GM12878 (cell line): ENCODE measurements at regions not wholly inside any gene's neighbourhood (a gene's known extent, or its start where the extent isn't known, plus 50 kb on each side); places are given as distances from the start of the nearest gene placed in this dataset.

ENCODE experiments used
- ATAC-seq: fragments of 200-7000 bp; cut with Tn5 transposase; 3 replicates; pipeline ENCODE4 v1.9.1; 2020; ENCODE audit warnings: mild to moderate bottlenecking, moderate library complexity
- BruUV-seq: library from RNA; stranded (reverse); fragments of 400-500 nt; replicated peaks from 2 replicates; lab custom pipeline; 2021; lab: Mats Ljungman, UMichigan
- CTCF ChIA-PET: fragments of 300-600 bp; sonication (Branson Sonifier 250); formaldehyde crosslinking; extraction: SDS; loops from one replicate; lab custom pipeline; 2021; ENCODE audit warnings: inconsistent platforms; lab: Yijun Ruan, JAX
- POLR2A ChIA-PET: fragments of 350-600 bp; formaldehyde crosslinking; extraction: SDS; loops from one replicate; lab custom pipeline; 2021; ENCODE audit warnings: inconsistent platforms; lab: Charles Lee
- RAD21 ChIA-PET: fragments of 300-600 bp; sonication (Branson Sonifier 250); formaldehyde crosslinking; loops from one replicate; lab custom pipeline; 2023; ENCODE audit warnings: antibody characterized with exemption; ENCODE audit not compliant: unreplicated experiment; lab: Charles Lee
- SMC1A ChIA-PET: fragments of 300-600 bp; sonication (Branson Sonifier 250); formaldehyde crosslinking; loops from one replicate; lab custom pipeline; 2023; ENCODE audit not compliant: unreplicated experiment, uncharacterized antibody; lab: Charles Lee
- DNase-seq: peaks from one replicate; pipeline ENCODE4 v3.0.0-alpha.2; 2011; ENCODE audit warnings: low read depth, low spot score
- FAIRE-seq: peaks from 3 replicates; lab custom pipeline; 2011; peaks lifted over from hg19 to GRCh38; lab: Jason Lieb, UNC
- H2AFZ ChIP-seq: 2 replicates; pipeline ENCODE4 v1.6.0; 2011; ENCODE audit warnings: low read depth, low read length, control low read depth; ENCODE audit not compliant: control insufficient read depth
- H3K27ac ChIP-seq: 2 replicates; pipeline ENCODE4 v1.5.1; 2011; ENCODE audit warnings: control low read depth; ENCODE audit not compliant: control insufficient read depth, insufficient read depth
- H3K27me3 ChIP-seq, 2 experiments: replicated peaks in 1 of 2; 2 replicates each; pipeline versions ENCODE4 v1.6.0 to v1.6.1; 2011; ENCODE audit warnings: low read length in 1 of 2; ENCODE audit not compliant: control insufficient read depth in 2 of 2, insufficient read depth in 2 of 2
- H3K36me3 ChIP-seq, 2 experiments: 2 replicates each; pipeline ENCODE4 v1.5.1; 2011; ENCODE audit warnings: low read length in 1 of 2; ENCODE audit not compliant: control insufficient read depth in 2 of 2, insufficient read depth in 2 of 2
- H3K4me1 ChIP-seq: 2 replicates; pipeline ENCODE4 v1.6.1; 2011; ENCODE audit warnings: mild to moderate bottlenecking, low read length, moderate library complexity, mixed read lengths; ENCODE audit not compliant: control insufficient read depth, insufficient read depth
- H3K4me2 ChIP-seq: 2 replicates; pipeline ENCODE4 v1.6.0; 2011; ENCODE audit warnings: control low read depth; ENCODE audit not compliant: control insufficient read depth, insufficient read depth
- H3K4me3 ChIP-seq: fragments of 200-600 bp; sonication (generic); 2 replicates; pipeline ENCODE4 v1.5.1; 2016
- H3K79me2 ChIP-seq: 2 replicates; pipeline ENCODE4 v1.6.0; 2011; ENCODE audit warnings: low read length; ENCODE audit not compliant: control insufficient read depth, insufficient read depth
- H3K9ac ChIP-seq: 2 replicates; pipeline ENCODE4 v1.8.0; 2011; ENCODE audit warnings: low read length, control low read depth, mixed read lengths; ENCODE audit not compliant: control insufficient read depth, insufficient read depth
- H3K9me3 ChIP-seq: replicated peaks from 3 replicates; pipeline ENCODE4 v1.5.1; 2011; ENCODE audit warnings: mild to moderate bottlenecking, low read length; ENCODE audit not compliant: control insufficient read depth, insufficient read depth
- H4K20me1 ChIP-seq: 2 replicates; pipeline ENCODE4 v1.6.0; 2011; ENCODE audit not compliant: control insufficient read depth, insufficient read depth
- MLLT1 ChIP-seq: fragments of 450-650 bp; IDR thresholded peaks from 2 replicates; pipeline ENCODE4 v1.6.1; 2016; ENCODE audit warnings: mild to moderate bottlenecking
- SMAD1 ChIP-seq: fragments of 450-650 bp; IDR thresholded peaks from 2 replicates; pipeline ENCODE4 v1.6.1; 2018; ENCODE audit warnings: mild to moderate bottlenecking, low read depth; ENCODE audit not compliant: partially characterized antibody
- ZBTB33 ChIP-seq: fragments of 450-650 bp; IDR thresholded peaks from 2 replicates; pipeline ENCODE4 v1.6.1; 2017; ENCODE audit warnings: mild to moderate bottlenecking
- ZNF217 ChIP-seq: fragments of 450-650 bp; IDR thresholded peaks from 2 replicates; pipeline ENCODE4 v1.6.1; 2017; ENCODE audit warnings: antibody characterized with exemption, mild to moderate bottlenecking
- ZSCAN29 ChIP-seq: fragments of 450-650 bp; IDR thresholded peaks from 2 replicates; pipeline ENCODE4 v1.6.1; 2017; ENCODE audit warnings: mild to moderate bottlenecking, moderate library complexity
- WGBS: methylation state at CpG from one replicate; pipeline ENCODE4 v1.1.6; 2016; ENCODE audit warnings: low lambda C conversion rate; ENCODE audit not compliant: insufficient replicate concordance, insufficient coverage; ENCODE audit errors: missing lambda C conversion rate; 5-methylcytosine and 5-hydroxymethylcytosine counted together
- in situ Hi-C: fragments of 300-500 bp; cut with MboI; formaldehyde crosslinking; loops from 9 replicates; pipeline ENCODE4 v1.14.3; 2018; ENCODE audit warnings: mixed read lengths
- intact Hi-C: fragments of 100-400 bp; cut with micrococcal nuclease; formaldehyde crosslinking; loops from one replicate; pipeline ENCODE4 v1.14.2; 2022; ENCODE audit not compliant: unreplicated experiment

GRCh38 chr13:107276936-107277335, 709.0 kb upstream of the ARGLU1 start:
- no peaks in the 10 kb centered on the region for H3K27me3 ChIP-seq
- no peaks in the 10 kb centered on the region for H3K9me3 ChIP-seq
- no peaks in the 10 kb centered on the region for H4K20me1 ChIP-seq
- TF ChIP-seq MLLT1: no peak
- no peak for TF ChIP-seq ZBTB33
- TF ChIP-seq SMAD1: no peak
- no peak for TF ChIP-seq ZNF217
- TF ChIP-seq ZSCAN29: no peak
- SMC1A ChIA-PET: no interaction called here
- no peak overlapping the region for H3K4me3 ChIP-seq
- DNase-seq (no peak), ATAC-seq (no peak), FAIRE-seq (no peak)
- RAD21 ChIA-PET: no interaction called here
- H2AFZ ChIP-seq: no peak overlapping the region
- H3K9ac ChIP-seq: no peak overlapping the region
- CTCF ChIA-PET: interaction anchor here (1.6 kb wide), 2 partner anchors 8 to 25 kb away, joined by 3 to 6 read pairs; no protein-coding TSS in a partner anchor
- no TSS peak for BruUV-seq
- H3K36me3 ChIP-seq: no peaks in the 10 kb centered on the region
- WGBS: 0% methylated on average over 2 of the region's 2 CpGs
- no peak overlapping the region for H3K27ac ChIP-seq
- H3K79me2 ChIP-seq: no peaks in the 10 kb centered on the region
- POLR2A ChIA-PET: no interaction called here
- no peaks in the 10 kb centered on the region for H3K4me1 ChIP-seq
- no peak overlapping the region for H3K4me2 ChIP-seq
- intact Hi-C loops (no loop called here), in situ Hi-C loops (no loop called here)
